Upper lobe of left lung (tissue), 6 donors: ENCODE measurements at regions not wholly inside any gene's neighbourhood (a gene's known extent, or its start where the extent isn't known, plus 50 kb on each side); places are given as distances from the start of the nearest gene placed in this dataset.

ENCODE experiments used
- ATAC-seq, 2 donors: fragments of 200-7000 bp; cut with Tn5 transposase; one replicate each; pipeline ENCODE4 v1.9.1; 2022; ENCODE audit warnings: mild to moderate bottlenecking in 2 of 2, moderate library complexity in 2 of 2; ENCODE audit not compliant: low FRiP score in 2 of 2
- DNase-seq, 2 donors: peaks; one replicate each; pipeline ENCODE4 v3.0.0-alpha.2; 2019 to 2020
- H3K27ac ChIP-seq, 4 donors: fragments of 200-600 bp; sonication (generic); one replicate each; pipeline ENCODE4 v1.5.1; 2016 to 2019
- H3K27me3 ChIP-seq, 4 donors: fragments of 200-600 bp; sonication (generic); one replicate each; pipeline ENCODE4 v1.5.1; 2017 to 2019
- H3K36me3 ChIP-seq, 4 donors: fragments of 200-600 bp; sonication (generic); one replicate each; pipeline ENCODE4 v1.5.1; 2016 to 2019
- H3K4me1 ChIP-seq, 4 donors: fragments of 200-600 bp; sonication (generic); one replicate each; pipeline ENCODE4 v1.5.1; 2018 to 2019
- H3K4me3 ChIP-seq, 4 donors: fragments of 200-600 bp; sonication (generic); one replicate each; pipeline ENCODE4 v1.5.1; 2017 to 2019; ENCODE audit warnings: mild to moderate bottlenecking in 2 of 4, moderate library complexity in 1 of 4
- H3K9me3 ChIP-seq, 4 donors: fragments of 200-600 bp; sonication (generic); one replicate each; pipeline ENCODE4 v1.5.1; 2018 to 2019
- CTCF ChIP-seq, 6 experiments: fragments of 450-650 bp in 4 of 6; fragments of 200-600 bp in 2 of 6; sonication (generic) in 2 of 6; IDR thresholded peaks; one replicate each; pipeline ENCODE4 v1.5.1; 2016 to 2019; ENCODE audit warnings: antibody characterized with exemption in 6 of 6
- EP300 ChIP-seq, 4 donors: sonication (generic); formaldehyde crosslinking; IDR thresholded peaks; one replicate each; pipeline ENCODE4 v1.5.1; 2017; ENCODE audit warnings: antibody characterized with exemption in 4 of 4, control low read depth in 2 of 4
- POLR2A ChIP-seq, 4 donors: fragments of 450-650 bp; IDR thresholded peaks; one replicate each; pipeline ENCODE4 v1.5.1; 2016 to 2017; ENCODE audit warnings: antibody characterized with exemption in 4 of 4, mild to moderate bottlenecking in 2 of 4
- POLR2AphosphoS5 ChIP-seq, 2 donors: sonication (generic); formaldehyde crosslinking; IDR thresholded peaks; one replicate each; pipeline ENCODE4 v1.5.1; 2017; ENCODE audit warnings: antibody characterized with exemption in 2 of 2
- WGBS, 2 donors: methylation state at CpG; one replicate each; pipeline ENCODE4 v1.1.5; 2017 to 2018; 5-methylcytosine and 5-hydroxymethylcytosine counted together
- donor health status: DM: no; HTN: no; CAD: no; lungs with moderate emphysema.
- donor health status: DM: no; HTN: yes; CAD: no; lungs with severe emphysema.

GRCh38 chr13:74230984-74231501 lies 96.8 kb upstream of the KLF12 start:
- Histone ChIP-seq H3K36me3 (no peaks in the 10 kb centered on the region), H3K27me3 (no peaks in the 10 kb centered on the region), H3K4me3 (no peak overlapping the region), H3K9me3 (no peaks in the 10 kb centered on the region), H3K27ac (no peak overlapping the region), H3K4me1 (no peaks in the 10 kb centered on the region)
- DNase-seq: no peak
- 75 to 77% methylated on average over 4 of the region's 4 CpGs for WGBS, 2 donors
- no peak for TF ChIP-seq EP300 (IDR thresholded peaks at IDR 0.05)
- no peak for ATAC-seq

- H3K36me3 ChIP-seq: no peaks in the 10 kb centered on the region
- no peak overlapping the region for H3K4me3 ChIP-seq
- WGBS, 2 donors: 76 to 77% methylated on average over 4 of the region's 4 CpGs
- H3K27ac ChIP-seq: no peak overlapping the region
- TF ChIP-seq POLR2A (IDR thresholded peaks at IDR 0.05) (no peak), EP300 (IDR thresholded peaks at IDR 0.05) (no peak), CTCF (IDR thresholded peaks at IDR 0.05) (no peak), POLR2AphosphoS5 (IDR thresholded peaks at IDR 0.05) (no peak)
- H3K4me1 ChIP-seq: no peaks in the 10 kb centered on the region
- H3K9me3 ChIP-seq: no peaks in the 10 kb centered on the region
- ATAC-seq (no peak), DNase-seq (no peak)
- no peaks in the 10 kb centered on the region for H3K27me3 ChIP-seq
These were observed 95.0 kb upstream of the KLF12 start for GRCh38 chr13:74229242-74229641.

- DNase-seq (no peak), ATAC-seq (no peak)
- no peak overlapping the region for H3K4me3 ChIP-seq
- no peaks in the 10 kb centered on the region for H3K4me1 ChIP-seq
- TF ChIP-seq EP300 (IDR thresholded peaks at IDR 0.05) (no peak), CTCF (IDR thresholded peaks at IDR 0.05) (no peak), POLR2AphosphoS5 (IDR thresholded peaks at IDR 0.05) (no peak)
- H3K9me3 ChIP-seq: no peaks in the 10 kb centered on the region
- H3K27ac ChIP-seq: no peak overlapping the region
- 69 to 83% methylated on average over 6 of the region's 6 CpGs for WGBS, 2 donors
- no peaks in the 10 kb centered on the region for H3K36me3 ChIP-seq
- H3K27me3 ChIP-seq: no peaks in the 10 kb centered on the region
These were observed 93.4 kb upstream of the KLF12 start for GRCh38 chr13:74227476-74228158.

GRCh38 chr13:74226791-74227475 lies 92.7 kb upstream of the KLF12 start:
- DNase-seq: no peak
- H3K4me1 ChIP-seq: no peaks in the 10 kb centered on the region
- no peak overlapping the region for H3K4me3 ChIP-seq
- no peaks in the 10 kb centered on the region for H3K36me3 ChIP-seq
- no peak overlapping the region for H3K27ac ChIP-seq
- no peaks in the 10 kb centered on the region for H3K27me3 ChIP-seq
- ATAC-seq: no peak
- H3K9me3 ChIP-seq: no peaks in the 10 kb centered on the region
- no peak for TF ChIP-seq EP300 (IDR thresholded peaks at IDR 0.05)
- no peak for TF ChIP-seq POLR2AphosphoS5 (IDR thresholded peaks at IDR 0.05)
- TF ChIP-seq POLR2A (IDR thresholded peaks at IDR 0.05): no peak
- no peak for TF ChIP-seq CTCF (IDR thresholded peaks at IDR 0.05)
- WGBS, 2 donors: 76 to 82% methylated on average over 4 of the region's 4 CpGs

- DNase-seq (no peak), ATAC-seq (no peak)
- Histone ChIP-seq H3K27ac (no peak overlapping the region), H3K4me3 (no peak overlapping the region), H3K27me3 (no peaks in the 10 kb centered on the region), H3K9me3 (no peaks in the 10 kb centered on the region), H3K4me1 (no peaks in the 10 kb centered on the region), H3K36me3 (no peaks in the 10 kb centered on the region)
- no peak for TF ChIP-seq POLR2AphosphoS5 (IDR thresholded peaks at IDR 0.05)
- TF ChIP-seq EP300 (IDR thresholded peaks at IDR 0.05): no peak
- TF ChIP-seq POLR2A (IDR thresholded peaks at IDR 0.05): no peak
- no peak for TF ChIP-seq CTCF (IDR thresholded peaks at IDR 0.05)
- 66 to 78% methylated on average over 2 of the region's 2 CpGs for WGBS, 2 donors
These were observed 87.5 kb upstream of the KLF12 start for GRCh38 chr13:74221752-74222151.
